ENCODE measurements at regions not wholly inside any gene's neighbourhood (a gene's known extent, or its start where the extent isn't known, plus 50 kb on each side); places are given as distances from the start of the nearest gene placed in this dataset.

DNA sequence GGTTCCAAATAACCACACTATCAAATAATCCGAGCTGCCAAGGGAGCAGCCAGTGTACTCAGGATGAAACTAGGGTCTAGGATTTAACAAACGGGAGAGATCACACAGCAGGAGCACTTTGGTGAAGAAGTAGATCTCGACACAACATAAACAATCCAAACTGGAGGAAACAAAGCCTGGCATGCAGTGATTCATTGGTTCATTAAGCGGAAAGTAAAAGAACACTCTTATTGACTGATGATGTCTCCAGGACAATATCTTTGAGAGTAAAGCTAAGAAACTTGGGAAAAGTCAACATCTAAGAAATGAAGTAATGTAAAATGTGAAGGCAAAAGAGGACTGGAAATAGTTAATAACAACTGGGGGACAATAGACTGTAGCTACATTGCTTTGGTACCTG, 1478.3 kb upstream of the CDH9 start:
- Histone ChIP-seq H3K4me1 (ENCODE audit: control insufficient read depth in 1 of 2, low read depth in 2 of 2) (peaks cover 0 to 6% of the 10 kb centered on the region in 2 donors), H3K27ac (no peak overlapping the region), H3K9me3 (no peaks in the 10 kb centered on the region), H3K36me3 (no peaks in the 10 kb centered on the region), H3K4me3 (no peak overlapping the region), H3K27me3 (replicated peaks; ENCODE audit: insufficient read depth) (no peaks in the 10 kb centered on the region)
- TF ChIP-seq, protein P1, sequence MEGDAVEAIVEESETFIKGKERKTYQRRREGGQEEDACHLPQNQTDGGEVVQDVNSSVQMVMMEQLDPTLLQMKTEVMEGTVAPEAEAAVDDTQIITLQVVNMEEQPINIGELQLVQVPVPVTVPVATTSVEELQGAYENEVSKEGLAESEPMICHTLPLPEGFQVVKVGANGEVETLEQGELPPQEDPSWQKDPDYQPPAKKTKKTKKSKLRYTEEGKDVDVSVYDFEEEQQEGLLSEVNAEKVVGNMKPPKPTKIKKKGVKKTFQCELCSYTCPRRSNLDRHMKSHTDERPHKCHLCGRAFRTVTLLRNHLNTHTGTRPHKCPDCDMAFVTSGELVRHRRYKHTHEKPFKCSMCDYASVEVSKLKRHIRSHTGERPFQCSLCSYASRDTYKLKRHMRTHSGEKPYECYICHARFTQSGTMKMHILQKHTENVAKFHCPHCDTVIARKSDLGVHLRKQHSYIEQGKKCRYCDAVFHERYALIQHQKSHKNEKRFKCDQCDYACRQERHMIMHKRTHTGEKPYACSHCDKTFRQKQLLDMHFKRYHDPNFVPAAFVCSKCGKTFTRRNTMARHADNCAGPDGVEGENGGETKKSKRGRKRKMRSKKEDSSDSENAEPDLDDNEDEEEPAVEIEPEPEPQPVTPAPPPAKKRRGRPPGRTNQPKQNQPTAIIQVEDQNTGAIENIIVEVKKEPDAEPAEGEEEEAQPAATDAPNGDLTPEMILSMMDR (IDR thresholded peaks at IDR 0.05): no peak
- no peak for DNase-seq (ENCODE audit: low spot score)
- no peak for ATAC-seq (ENCODE audit: insufficient number of reproducible peaks, low FRiP score, low read depth)

DNA sequence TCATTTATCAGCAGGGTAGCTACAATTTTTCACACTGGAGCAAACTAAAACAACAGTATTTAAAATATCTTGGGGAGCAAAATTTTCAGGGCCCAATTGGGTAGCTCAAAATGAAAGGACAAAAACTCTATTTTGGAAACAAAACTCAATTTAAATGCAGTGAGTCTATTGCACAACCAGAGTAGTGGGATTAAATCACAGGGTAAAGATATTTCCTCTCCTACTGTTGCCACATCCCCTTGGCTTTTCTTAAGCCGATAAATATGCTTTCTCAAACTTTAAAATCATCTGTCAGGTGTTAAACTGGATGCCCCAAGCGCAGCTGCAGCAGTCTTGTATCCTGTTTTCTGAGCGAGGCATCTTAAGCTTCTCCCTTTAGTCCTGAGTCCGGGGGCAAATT, 1474.3 kb upstream of the CDH9 start:
- H3K27me3 ChIP-seq (replicated peaks; ENCODE audit: insufficient read depth): no peaks in the 10 kb centered on the region
- TF ChIP-seq, protein P1 (IDR thresholded peaks at IDR 0.05): no peak
- H3K4me3 ChIP-seq: no peak overlapping the region
- no peaks in the 10 kb centered on the region for H3K9me3 ChIP-seq
- H3K36me3 ChIP-seq: no peaks in the 10 kb centered on the region
- H3K4me1 ChIP-seq (ENCODE audit: control insufficient read depth in 1 of 2, low read depth in 2 of 2): no peaks in the 10 kb centered on the region
- ATAC-seq (ENCODE audit: insufficient number of reproducible peaks, low FRiP score, low read depth) (no peak), DNase-seq (ENCODE audit: low spot score) (no peak)
- no peak overlapping the region for H3K27ac ChIP-seq

GRCh38 chr5:28505121-28505520, 1466.7 kb upstream of the CDH9 start:
- Histone ChIP-seq H3K27me3 (replicated peaks; ENCODE audit: insufficient read depth) (no peaks in the 10 kb centered on the region), H3K27ac (no peak overlapping the region), H3K4me3 (no peak overlapping the region), H3K9me3 (no peaks in the 10 kb centered on the region), H3K4me1 (ENCODE audit: control insufficient read depth in 1 of 2, low read depth in 2 of 2) (no peaks in the 10 kb centered on the region), H3K36me3 (no peaks in the 10 kb centered on the region)
- TF ChIP-seq, protein P1 (IDR thresholded peaks at IDR 0.05): no peak
- DNase-seq (ENCODE audit: low spot score): no peak
- ATAC-seq (ENCODE audit: insufficient number of reproducible peaks, low FRiP score, low read depth): no peak

DNA sequence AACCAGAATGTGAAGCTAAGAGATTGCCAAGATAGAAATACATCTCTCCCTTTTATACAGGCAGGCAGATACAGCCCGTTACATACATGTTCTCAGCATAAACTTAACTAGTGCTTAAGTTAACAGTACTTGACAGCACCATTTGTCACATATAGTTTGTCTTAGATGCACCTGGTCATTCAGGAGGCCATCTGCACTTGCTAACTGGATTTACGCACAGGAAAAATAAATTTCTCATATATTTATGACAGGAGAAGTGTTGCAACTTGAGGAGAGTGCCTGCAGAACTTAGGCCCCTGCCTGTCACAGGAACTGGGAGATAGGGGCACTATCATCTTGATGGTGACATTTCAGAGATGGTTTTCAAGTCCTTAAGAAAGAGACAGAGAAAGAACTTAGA, 1462.1 kb upstream of the CDH9 start:
- DNase-seq (ENCODE audit: low spot score): no peak
- Histone ChIP-seq H3K4me3 (no peak overlapping the region), H3K27ac (no peak overlapping the region), H3K27me3 (replicated peaks; ENCODE audit: insufficient read depth) (no peaks in the 10 kb centered on the region), H3K36me3 (no peaks in the 10 kb centered on the region), H3K9me3 (no peaks in the 10 kb centered on the region), H3K4me1 (ENCODE audit: control insufficient read depth in 1 of 2, low read depth in 2 of 2) (no peaks in the 10 kb centered on the region)
- no peak for ATAC-seq (ENCODE audit: insufficient number of reproducible peaks, low FRiP score, low read depth)
- TF ChIP-seq, protein P1 (IDR thresholded peaks at IDR 0.05): no peak

DNA sequence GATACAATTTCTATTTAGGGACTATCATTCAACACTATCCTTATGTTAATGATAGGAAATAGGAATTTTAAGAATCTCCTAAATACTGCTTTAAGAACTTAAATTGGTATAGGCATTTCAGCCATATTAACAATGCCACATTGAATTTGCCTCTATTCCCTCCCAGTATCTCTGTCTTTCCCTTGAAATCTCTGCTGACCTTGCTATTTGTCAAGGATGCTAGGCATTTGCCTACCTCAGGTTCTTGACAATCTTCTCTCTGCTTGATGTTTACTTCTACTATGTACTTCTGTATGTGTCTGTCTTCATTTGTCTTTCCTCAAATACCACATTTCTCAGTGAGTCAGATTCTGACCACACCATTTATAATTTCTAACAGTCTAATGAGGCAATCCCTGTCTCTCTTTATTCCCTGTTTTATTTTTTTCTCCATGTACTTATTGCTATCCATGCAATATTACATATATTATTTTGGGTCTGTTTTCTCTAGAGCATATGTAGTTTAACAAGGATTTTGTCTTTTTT, 1461.4 kb upstream of the CDH9 start:
- H3K4me1 ChIP-seq (ENCODE audit: control insufficient read depth in 1 of 2, low read depth in 2 of 2): no peaks in the 10 kb centered on the region
- H3K9me3 ChIP-seq: no peaks in the 10 kb centered on the region
- TF ChIP-seq, protein P1 (IDR thresholded peaks at IDR 0.05): no peak
- H3K4me3 ChIP-seq: no peak overlapping the region
- H3K27ac ChIP-seq: no peak overlapping the region
- H3K27me3 ChIP-seq (replicated peaks; ENCODE audit: insufficient read depth): no peaks in the 10 kb centered on the region
- DNase-seq (ENCODE audit: low spot score) (no peak), ATAC-seq (ENCODE audit: insufficient number of reproducible peaks, low FRiP score, low read depth) (no peak)
- H3K36me3 ChIP-seq: no peaks in the 10 kb centered on the region
